ENCODE measurements at regions not wholly inside any gene's neighbourhood (a gene's known extent, or its start where the extent isn't known, plus 50 kb on each side); places are given as distances from the start of the nearest gene placed in this dataset.

GRCh38 chr14:84128050-84128449 is 1401.9 kb upstream of the FLRT2 start:
- TF ChIP-seq EZH2 (IDR thresholded peaks at IDR 0.05) = no peak
- no peak for TF ChIP-seq FOXP2 (optimal IDR thresholded peaks at IDR 0.05; ENCODE audit: control extremely low read depth, extremely low read length, insufficient read depth)
- no peak for TF ChIP-seq POLR2AphosphoS5 (IDR thresholded peaks at IDR 0.05; ENCODE audit: borderline replicate concordance, low read depth, low read length)

GRCh38 chr14:84129007-84129406 is 1400.9 kb upstream of the FLRT2 start:
- no peak for DNase-seq (ENCODE audit: low read depth, low spot score)
- H3K4me3 ChIP-seq = no peak overlapping the region
- TF ChIP-seq FOXP2 (optimal IDR thresholded peaks at IDR 0.05; ENCODE audit: control extremely low read depth, extremely low read length, insufficient read depth) (no peak), EZH2 (IDR thresholded peaks at IDR 0.05) (no peak), POLR2AphosphoS5 (IDR thresholded peaks at IDR 0.05; ENCODE audit: borderline replicate concordance, low read depth, low read length) (no peak)
- no peak overlapping the region for H3K27ac ChIP-seq
- H3K9me3 ChIP-seq (ENCODE audit: low read depth, low read length) = no peaks in the 10 kb centered on the region
- H3K9ac ChIP-seq (ENCODE audit: insufficient read length) = no peak overlapping the region
- no peaks in the 10 kb centered on the region for H3K36me3 ChIP-seq (ENCODE audit: insufficient read depth, low read length)

More at GRCh38 chr14:84128050-84128449, 1401.9 kb upstream of the FLRT2 start:
- Histone ChIP-seq H3K9ac (ENCODE audit: insufficient read length) (no peak overlapping the region), H3K9me3 (ENCODE audit: low read depth, low read length) (no peaks in the 10 kb centered on the region), H3K4me3 (no peak overlapping the region), H3K36me3 (ENCODE audit: insufficient read depth, low read length) (no peaks in the 10 kb centered on the region), H3K27ac (no peak overlapping the region)
- DNase-seq (ENCODE audit: low read depth, low spot score) = no peak

GRCh38 chr14:84129941-84130340 is 1400.0 kb upstream of the FLRT2 start:
- H3K9ac ChIP-seq (ENCODE audit: insufficient read length) = no peak overlapping the region
- H3K4me3 ChIP-seq = no peak overlapping the region
- DNase-seq (ENCODE audit: low read depth, low spot score) = no peak
- no peak for TF ChIP-seq EZH2 (IDR thresholded peaks at IDR 0.05)
- TF ChIP-seq FOXP2 (optimal IDR thresholded peaks at IDR 0.05; ENCODE audit: control extremely low read depth, extremely low read length, insufficient read depth) = no peak
- TF ChIP-seq POLR2AphosphoS5 (IDR thresholded peaks at IDR 0.05; ENCODE audit: borderline replicate concordance, low read depth, low read length) = no peak
- H3K9me3 ChIP-seq (ENCODE audit: low read depth, low read length) = no peaks in the 10 kb centered on the region
- H3K36me3 ChIP-seq (ENCODE audit: insufficient read depth, low read length) = no peaks in the 10 kb centered on the region
- no peak overlapping the region for H3K27ac ChIP-seq

- no peaks in the 10 kb centered on the region for H3K9me3 ChIP-seq (ENCODE audit: low read depth, low read length)
- TF ChIP-seq EZH2 (IDR thresholded peaks at IDR 0.05) (no peak), FOXP2 (optimal IDR thresholded peaks at IDR 0.05; ENCODE audit: control extremely low read depth, extremely low read length, insufficient read depth) (no peak), POLR2AphosphoS5 (IDR thresholded peaks at IDR 0.05; ENCODE audit: borderline replicate concordance, low read depth, low read length) (no peak)
- no peak for DNase-seq (ENCODE audit: low read depth, low spot score)
- H3K27ac ChIP-seq = no peak overlapping the region
- H3K4me3 ChIP-seq = no peak overlapping the region
- no peak overlapping the region for H3K9ac ChIP-seq (ENCODE audit: insufficient read length)
- H3K36me3 ChIP-seq (ENCODE audit: insufficient read depth, low read length) = no peaks in the 10 kb centered on the region
Observed at GRCh38 chr14:84131924-84132323, 1398.0 kb upstream of the FLRT2 start.

GRCh38 chr14:84144166-84144565 is 1385.8 kb upstream of the FLRT2 start:
- Histone ChIP-seq H3K36me3 (ENCODE audit: insufficient read depth, low read length) (no peaks in the 10 kb centered on the region), H3K9ac (ENCODE audit: insufficient read length) (no peak overlapping the region), H3K9me3 (ENCODE audit: low read depth, low read length) (no peaks in the 10 kb centered on the region), H3K27ac (no peak overlapping the region), H3K4me3 (no peak overlapping the region)
- no peak for DNase-seq (ENCODE audit: low read depth, low spot score)
- no peak for TF ChIP-seq EZH2 (IDR thresholded peaks at IDR 0.05)
- no peak for TF ChIP-seq POLR2AphosphoS5 (IDR thresholded peaks at IDR 0.05; ENCODE audit: borderline replicate concordance, low read depth, low read length)
- no peak for TF ChIP-seq FOXP2 (optimal IDR thresholded peaks at IDR 0.05; ENCODE audit: control extremely low read depth, extremely low read length, insufficient read depth)

- Histone ChIP-seq H3K9ac (ENCODE audit: insufficient read length) (no peak overlapping the region), H3K36me3 (ENCODE audit: insufficient read depth, low read length) (no peaks in the 10 kb centered on the region), H3K4me3 (no peak overlapping the region), H3K9me3 (ENCODE audit: low read depth, low read length) (no peaks in the 10 kb centered on the region), H3K27ac (no peak overlapping the region)
- DNase-seq (ENCODE audit: low read depth, low spot score) = no peak
- TF ChIP-seq POLR2AphosphoS5 (IDR thresholded peaks at IDR 0.05; ENCODE audit: borderline replicate concordance, low read depth, low read length) (no peak), FOXP2 (optimal IDR thresholded peaks at IDR 0.05; ENCODE audit: control extremely low read depth, extremely low read length, insufficient read depth) (no peak), EZH2 (IDR thresholded peaks at IDR 0.05) (no peak)
Observed at GRCh38 chr14:84152452-84152851, 1377.5 kb upstream of the FLRT2 start.

- H3K9ac ChIP-seq (ENCODE audit: insufficient read length) = no peak overlapping the region
- H3K4me3 ChIP-seq = peak overlapping the region; percentile 36
- H3K36me3 ChIP-seq (ENCODE audit: insufficient read depth, low read length) = no peaks in the 10 kb centered on the region
- TF ChIP-seq FOXP2 (optimal IDR thresholded peaks at IDR 0.05; ENCODE audit: control extremely low read depth, extremely low read length, insufficient read depth) = peak; percentile 75
- TF ChIP-seq EZH2 (IDR thresholded peaks at IDR 0.05) = no peak
- TF ChIP-seq POLR2AphosphoS5 (IDR thresholded peaks at IDR 0.05; ENCODE audit: borderline replicate concordance, low read depth, low read length) = peak; percentile 51; the same call in 1 of the 2 replicates
- H3K9me3 ChIP-seq (ENCODE audit: low read depth, low read length) = no peaks in the 10 kb centered on the region
- peak overlapping the region; percentile 48; the same call in 1 of the 2 replicates for H3K27ac ChIP-seq
- peak; percentile 85 for DNase-seq (ENCODE audit: low read depth, low spot score)
Observed at GRCh38 chr14:84162633-84163032, 1367.3 kb upstream of the FLRT2 start.

- no peak for TF ChIP-seq FOXP2 (optimal IDR thresholded peaks at IDR 0.05; ENCODE audit: control extremely low read depth, extremely low read length, insufficient read depth)
- Histone ChIP-seq H3K27ac (no peak overlapping the region), H3K36me3 (ENCODE audit: insufficient read depth, low read length) (no peaks in the 10 kb centered on the region), H3K4me3 (no peak overlapping the region), H3K9me3 (ENCODE audit: low read depth, low read length) (no peaks in the 10 kb centered on the region), H3K9ac (ENCODE audit: insufficient read length) (no peak overlapping the region)
- no peak for DNase-seq (ENCODE audit: low read depth, low spot score)
Observed at GRCh38 chr14:84167026-84167425, 1362.9 kb upstream of the FLRT2 start.

- H3K36me3 ChIP-seq (ENCODE audit: insufficient read depth, low read length) = no peaks in the 10 kb centered on the region
- H3K9ac ChIP-seq (ENCODE audit: insufficient read length) = no peak overlapping the region
- DNase-seq (ENCODE audit: low read depth, low spot score) = no peak
- TF ChIP-seq POLR2AphosphoS5 (IDR thresholded peaks at IDR 0.05; ENCODE audit: borderline replicate concordance, low read depth, low read length) (no peak), FOXP2 (optimal IDR thresholded peaks at IDR 0.05; ENCODE audit: control extremely low read depth, extremely low read length, insufficient read depth) (no peak), EZH2 (IDR thresholded peaks at IDR 0.05) (no peak)
- H3K9me3 ChIP-seq (ENCODE audit: low read depth, low read length) = no peaks in the 10 kb centered on the region
- H3K4me3 ChIP-seq = no peak overlapping the region
- H3K27ac ChIP-seq = no peak overlapping the region
Observed at GRCh38 chr14:84180336-84180735, 1349.6 kb upstream of the FLRT2 start.
